Neuronal stem cell (in vitro differentiated cells): ENCODE measurements at regions not wholly inside any gene's neighbourhood (a gene's known extent, or its start where the extent isn't known, plus 50 kb on each side); places are given as distances from the start of the nearest gene placed in this dataset.

Experiments used
- DNase-seq: peaks from one replicate; pipeline ENCODE4 v3.0.0-alpha.2; 2013; ENCODE audit warnings: low spot score
- H2AFZ ChIP-seq: one replicate; pipeline ENCODE4 v1.6.1; 2013; ENCODE audit warnings: mild to moderate bottlenecking, low read length, inconsistent platforms
- H2AK5ac ChIP-seq: 2 replicates; pipeline ENCODE4 v1.6.1; 2013; ENCODE audit warnings: low read depth, mild to moderate bottlenecking, inconsistent platforms, low read length, moderate library complexity, mixed read lengths
- H2BK120ac ChIP-seq: 2 replicates; pipeline ENCODE4 v1.6.1; 2013; ENCODE audit warnings: low read depth, mild to moderate bottlenecking, inconsistent platforms, low read length, moderate library complexity, mixed read lengths
- H2BK12ac ChIP-seq: one replicate; pipeline ENCODE4 v1.6.1; 2013; ENCODE audit warnings: low read length, inconsistent platforms
- H2BK15ac ChIP-seq: 2 replicates; pipeline ENCODE4 v1.6.1; 2013; ENCODE audit warnings: mild to moderate bottlenecking, low read length, inconsistent platforms, mixed read lengths
- H2BK5ac ChIP-seq: one replicate; pipeline ENCODE4 v1.6.1; 2013; ENCODE audit warnings: inconsistent platforms, mild to moderate bottlenecking, low read length, moderate library complexity
- H3K14ac ChIP-seq: one replicate; pipeline ENCODE4 v1.6.1; 2013; ENCODE audit warnings: low read length, inconsistent platforms
- H3K18ac ChIP-seq: 2 replicates; pipeline ENCODE4 v1.6.1; 2013; ENCODE audit warnings: low read length, inconsistent platforms
- H3K23ac ChIP-seq: 2 replicates; pipeline ENCODE4 v1.6.1; 2013; ENCODE audit warnings: low read depth, mild to moderate bottlenecking, mixed read lengths, low read length, inconsistent platforms; ENCODE audit not compliant: poor library complexity
- H3K27ac ChIP-seq: replicated peaks from 3 replicates; pipeline ENCODE4 v1.5.1; 2013; ENCODE audit warnings: low read length, inconsistent platforms
- H3K27me3 ChIP-seq, 3 experiments: 2 replicates each; pipeline ENCODE4 v1.6.1; 2013; ENCODE audit warnings: low read length in 3 of 3, mild to moderate bottlenecking in 2 of 3, inconsistent platforms in 1 of 3, low read depth in 1 of 3, mixed read lengths in 1 of 3, moderate library complexity in 1 of 3; ENCODE audit not compliant: control insufficient read depth in 3 of 3, insufficient read depth in 3 of 3
- H3K36me3 ChIP-seq, 2 donors: replicated peaks in 1 of 2; 2 replicates each; pipeline ENCODE4 v1.6.1; 2013; ENCODE audit warnings: low read length in 2 of 2; ENCODE audit not compliant: control insufficient read depth in 2 of 2, insufficient read depth in 2 of 2
- H3K4ac ChIP-seq: 2 replicates; pipeline ENCODE4 v1.6.1; 2013; ENCODE audit warnings: inconsistent platforms, mild to moderate bottlenecking, low read length, moderate library complexity
- H3K4me1 ChIP-seq, 2 donors: 1 replicate in 1 of 2; 2 replicates in 1 of 2; pipeline ENCODE4 v1.6.1; 2013; ENCODE audit warnings: low read length in 2 of 2, low read depth in 1 of 2; ENCODE audit not compliant: control insufficient read depth in 2 of 2, insufficient read depth in 1 of 2
- H3K4me2 ChIP-seq: one replicate; pipeline ENCODE4 v1.6.1; 2013; ENCODE audit warnings: mild to moderate bottlenecking, low read length, inconsistent platforms; ENCODE audit not compliant: insufficient read depth, poor library complexity, severe bottlenecking
- H3K4me3 ChIP-seq, 2 donors: 2 replicates each; pipeline ENCODE4 v1.5.1; 2013; ENCODE audit warnings: low read length in 2 of 2, mild to moderate bottlenecking in 2 of 2, inconsistent platforms in 1 of 2, moderate library complexity in 1 of 2
- H3K79me1 ChIP-seq: one replicate; pipeline ENCODE4 v1.6.1; 2013; ENCODE audit warnings: low read depth, mild to moderate bottlenecking, inconsistent platforms, low read length, moderate library complexity
- H3K9ac ChIP-seq: one replicate; pipeline ENCODE4 v1.6.1; 2013; ENCODE audit warnings: mild to moderate bottlenecking, low read depth, low read length, inconsistent platforms; ENCODE audit not compliant: poor library complexity
- H3K9me3 ChIP-seq, 2 donors: replicated peaks in 1 of 2; 2 replicates each; pipeline versions ENCODE3 to v1.6.1; 2013; ENCODE audit warnings: low read length in 2 of 2, mild to moderate bottlenecking in 2 of 2, inconsistent platforms in 1 of 2, low read depth in 1 of 2, mixed read lengths in 1 of 2, moderate library complexity in 1 of 2; ENCODE audit not compliant: control insufficient read depth in 2 of 2, insufficient read depth in 1 of 2
- H4K8ac ChIP-seq: one replicate; pipeline ENCODE4 v1.6.1; 2013; ENCODE audit warnings: low read depth, mild to moderate bottlenecking, inconsistent platforms, low read length, moderate library complexity
- H4K91ac ChIP-seq: one replicate; pipeline ENCODE4 v1.6.1; 2013; ENCODE audit warnings: low read length, low read depth, mild to moderate bottlenecking, inconsistent platforms; ENCODE audit not compliant: poor library complexity
- WGBS, 2 donors: extraction: QIAGEN DNeasy Blood & Tissue Kit; methylation state at CpG; one replicate each; pipeline ENCODE4 v1.1.7; 2013; ENCODE audit warnings: missing lambda C conversion rate in 2 of 2, mixed read lengths in 1 of 2; ENCODE audit not compliant: insufficient read length in 2 of 2, insufficient replicate concordance in 1 of 2; ENCODE audit errors: extremely low coverage in 2 of 2; 5-methylcytosine and 5-hydroxymethylcytosine counted together

GRCh38 chr2:39894082-39894481, 115.0 kb upstream of the THUMPD2 start:
- WGBS, 2 donors: no CpG with 5 or more reads among the region's 8 CpGs
- Histone ChIP-seq H3K79me1 (no peaks in the 10 kb centered on the region), H3K4me1 (no peaks in the 10 kb centered on the region)

GRCh38 chr2:39893616-39894015, 114.6 kb upstream of the THUMPD2 start:
- no peak overlapping the region for H3K14ac ChIP-seq
- no peak overlapping the region for H2BK5ac ChIP-seq
- no peaks in the 10 kb centered on the region for H3K4me1 ChIP-seq
- no peak for DNase-seq
- H4K8ac ChIP-seq: no peak overlapping the region
- no peak overlapping the region for H2BK120ac ChIP-seq
- no peak overlapping the region for H3K18ac ChIP-seq
- H3K27ac ChIP-seq: no peak overlapping the region
- no peak overlapping the region for H4K91ac ChIP-seq
- no peaks in the 10 kb centered on the region for H3K36me3 ChIP-seq
- no peak overlapping the region for H2AFZ ChIP-seq
- no peak overlapping the region for H3K4ac ChIP-seq
- no peaks in the 10 kb centered on the region for H3K9me3 ChIP-seq
- no peak overlapping the region for H3K4me2 ChIP-seq
- no CpG with 5 or more reads among the region's 4 CpGs for WGBS, 2 donors
- H3K79me1 ChIP-seq: no peaks in the 10 kb centered on the region
- no peak overlapping the region for H2AK5ac ChIP-seq
- H3K27me3 ChIP-seq: no peaks in the 10 kb centered on the region
- no peak overlapping the region for H3K23ac ChIP-seq
- H2BK15ac ChIP-seq: no peak overlapping the region
- H3K4me3 ChIP-seq: no peak overlapping the region
- H3K9ac ChIP-seq: no peak overlapping the region
- H2BK12ac ChIP-seq: no peak overlapping the region

More at GRCh38 chr2:39894082-39894481, 115.0 kb upstream of the THUMPD2 start:
- H4K8ac ChIP-seq: no peak overlapping the region
- no peak for DNase-seq
- H2BK15ac ChIP-seq: no peak overlapping the region
- no peak overlapping the region for H2BK5ac ChIP-seq
- H2AK5ac ChIP-seq: no peak overlapping the region
- no peak overlapping the region for H2AFZ ChIP-seq
- H3K4me2 ChIP-seq: no peak overlapping the region
- no peak overlapping the region for H2BK12ac ChIP-seq
- no peak overlapping the region for H2BK120ac ChIP-seq
- H4K91ac ChIP-seq: no peak overlapping the region
- H3K9me3 ChIP-seq: peaks cover 0 to under 1% of the 10 kb centered on the region in 2 donors
- no peak overlapping the region for H3K4ac ChIP-seq
- no peak overlapping the region for H3K18ac ChIP-seq
- H3K27ac ChIP-seq: no peak overlapping the region
- no peak overlapping the region for H3K23ac ChIP-seq
- H3K9ac ChIP-seq: no peak overlapping the region
- H3K14ac ChIP-seq: no peak overlapping the region
- no peak overlapping the region for H3K4me3 ChIP-seq
- H3K27me3 ChIP-seq: no peaks in the 10 kb centered on the region
- no peaks in the 10 kb centered on the region for H3K36me3 ChIP-seq

- no peak overlapping the region for H3K4ac ChIP-seq
- WGBS, 2 donors: no CpG with 5 or more reads among the region's 1 CpG
- H3K18ac ChIP-seq: no peak overlapping the region
- H3K23ac ChIP-seq: no peak overlapping the region
- DNase-seq: no peak
- no peak overlapping the region for H2AK5ac ChIP-seq
- no peak overlapping the region for H2AFZ ChIP-seq
- no peak overlapping the region for H2BK12ac ChIP-seq
- no peak overlapping the region for H3K9ac ChIP-seq
- no peak overlapping the region for H2BK15ac ChIP-seq
- no peaks in the 10 kb centered on the region for H3K9me3 ChIP-seq
- H3K27ac ChIP-seq: no peak overlapping the region
- no peaks in the 10 kb centered on the region for H3K79me1 ChIP-seq
- H3K27me3 ChIP-seq: no peaks in the 10 kb centered on the region
- no peak overlapping the region for H3K4me3 ChIP-seq
- no peak overlapping the region for H2BK120ac ChIP-seq
- no peak overlapping the region for H3K4me2 ChIP-seq
- no peak overlapping the region for H4K91ac ChIP-seq
- no peaks in the 10 kb centered on the region for H3K4me1 ChIP-seq
- no peak overlapping the region for H2BK5ac ChIP-seq
- H3K14ac ChIP-seq: no peak overlapping the region
- no peak overlapping the region for H4K8ac ChIP-seq
- H3K36me3 ChIP-seq: no peaks in the 10 kb centered on the region
Observed at GRCh38 chr2:39881948-39882347, 102.9 kb upstream of the THUMPD2 start.

- Histone ChIP-seq H2AFZ (no peak overlapping the region), H3K27me3 (no peaks in the 10 kb centered on the region), H3K4me2 (no peak overlapping the region), H3K9me3 (no peaks in the 10 kb centered on the region), H3K36me3 (no peaks in the 10 kb centered on the region), H4K91ac (no peak overlapping the region), H3K18ac (no peak overlapping the region), H3K4me3 (no peak overlapping the region), H4K8ac (no peak overlapping the region), H3K27ac (no peak overlapping the region), H3K23ac (no peak overlapping the region), H2BK15ac (no peak overlapping the region), H2AK5ac (no peak overlapping the region), H2BK120ac (no peak overlapping the region), H2BK5ac (no peak overlapping the region), H3K4ac (no peak overlapping the region), H3K79me1 (no peaks in the 10 kb centered on the region), H3K4me1 (no peaks in the 10 kb centered on the region), H3K14ac (no peak overlapping the region), H2BK12ac (no peak overlapping the region), H3K9ac (no peak overlapping the region)
- DNase-seq: no peak
Observed at GRCh38 chr2:39881494-39881893, 102.4 kb upstream of the THUMPD2 start.
